Caki2 (cell line): ENCODE measurements at regions not wholly inside any gene's neighbourhood (a gene's known extent, or its start where the extent isn't known, plus 50 kb on each side); places are given as distances from the start of the nearest gene placed in this dataset.
"Not testable (repeated sequence)": the region's sequence is repeated elsewhere in the genome, so short reads cannot be mapped to it uniquely, and the experiment has no call there.

Source experiments
- DNase-seq: peaks from one replicate; pipeline ENCODE4 v3.0.0-alpha.2; 2015; ENCODE audit warnings: low read depth
- in situ Hi-C: cut with HindIII; loops from 2 replicates; pipeline ENCODE4 v1.10.0; 2016; ENCODE audit warnings: low sequenced_read_pairs, low pct_unique_long_range_greater_than_20kb, mixed read lengths

- in situ Hi-C loops, result no loop called here
- DNase-seq, result no peak
Observed at GRCh38 chr11:81967242-81967641, 766.4 kb downstream of the FAM181B start.

- in situ Hi-C loops, result no loop called here
- no peak for DNase-seq
Observed at GRCh38 chr11:81966340-81966739, 767.3 kb downstream of the FAM181B start.

- in situ Hi-C loops, result no loop called here
Observed at GRCh38 chr11:81963018-81963417, 770.6 kb downstream of the FAM181B start.

GRCh38 chr11:81960443-81960842, 773.2 kb downstream of the FAM181B start:
- DNase-seq, result no peak
- in situ Hi-C loops, result no loop called here

More at GRCh38 chr11:81963018-81963417, 770.6 kb downstream of the FAM181B start:
- no peak for DNase-seq

- in situ Hi-C loops, result no loop called here
- DNase-seq, result no peak
Observed at GRCh38 chr11:81959341-81959740, 774.3 kb downstream of the FAM181B start.

GRCh38 chr11:81954301-81954700, 779.4 kb downstream of the FAM181B start:
- DNase-seq, in situ Hi-C loops: not testable (repeated sequence)

- DNase-seq, result no peak
- in situ Hi-C loops, result no loop called here
Observed at GRCh38 chr11:81946831-81947230, 786.8 kb downstream of the FAM181B start.

- in situ Hi-C loops, result no loop called here
- DNase-seq, result no peak
Observed at GRCh38 chr11:81942646-81943045, 791.0 kb downstream of the FAM181B start.

- in situ Hi-C loops, result no loop called here
- DNase-seq, result no peak
Observed at GRCh38 chr11:81941998-81942397, 791.7 kb downstream of the FAM181B start.

- in situ Hi-C loops, result no loop called here
- no peak for DNase-seq
Observed at GRCh38 chr11:81932303-81932702, 801.4 kb downstream of the FAM181B start.

- no peak for DNase-seq
- in situ Hi-C loops, result no loop called here
Observed at GRCh38 chr11:81920205-81920604, 813.5 kb downstream of the FAM181B start.

GRCh38 chr11:81916451-81916850, 817.2 kb downstream of the FAM181B start:
- in situ Hi-C loops, result no loop called here
- no peak for DNase-seq

GRCh38 chr11:81915045-81915444, 818.6 kb downstream of the FAM181B start:
- no peak for DNase-seq
- in situ Hi-C loops, result no loop called here

GRCh38 chr11:81913793-81914192, 819.9 kb downstream of the FAM181B start:
- no peak for DNase-seq
- in situ Hi-C loops, result no loop called here

- in situ Hi-C loops, result no loop called here
- no peak for DNase-seq
Observed at GRCh38 chr11:81907996-81908395, 825.7 kb downstream of the FAM181B start.

GRCh38 chr11:81899156-81899555, 834.5 kb downstream of the FAM181B start:
- no peak for DNase-seq
- in situ Hi-C loops, result no loop called here

- no peak for DNase-seq
Observed at GRCh38 chr11:81897639-81898038, 836.0 kb downstream of the FAM181B start.

GRCh38 chr11:81895258-81895657, 838.4 kb downstream of the FAM181B start:
- DNase-seq, result no peak
- in situ Hi-C loops, result no loop called here

More at GRCh38 chr11:81897639-81898038, 836.0 kb downstream of the FAM181B start:
- in situ Hi-C loops, result no loop called here

- no peak for DNase-seq
- in situ Hi-C loops, result no loop called here
Observed at GRCh38 chr11:81892770-81893635, 840.7 kb downstream of the FAM181B start.

- no peak for DNase-seq
- in situ Hi-C loops, result no loop called here
Observed at GRCh38 chr11:81888391-81888790, 845.3 kb downstream of the FAM181B start.
